K562 (cell line): ENCODE measurements at regions not wholly inside any gene's neighbourhood (a gene's known extent, or its start where the extent isn't known, plus 50 kb on each side); places are given as distances from the start of the nearest gene placed in this dataset.
A peak's percentile ranks its signal among the peaks of the same experiment; 100 is the strongest.

ENCODE experiments used
- ATF3 ChIP-seq, 2 experiments: fragments of 450-650 bp in 1 of 2; sonication (generic) in 1 of 2; formaldehyde crosslinking in 1 of 2; IDR thresholded peaks in 1 of 2; conservative IDR thresholded peaks in 1 of 2; 2 replicates each; pipeline versions ENCODE4 v1.6.1 to v1.8.1; 2016 to 2023; ENCODE audit warnings: mild to moderate bottlenecking in 2 of 2, moderate library complexity in 2 of 2, inconsistent platforms in 1 of 2, missing genetic modification reagents in 1 of 2
- BMI1 ChIP-seq: fragments of 150-350 bp; IDR thresholded peaks from 2 replicates; pipeline ENCODE4 v1.6.1; 2014; ENCODE audit warnings: low read length
- CEBPG ChIP-seq, 3 experiments: fragments of 200-800 bp in 1 of 3; sonication (Bioruptor generic) in 1 of 3; sonication (generic) in 1 of 3; formaldehyde crosslinking in 1 of 3; IDR thresholded peaks in 2 of 3; conservative IDR thresholded peaks in 1 of 3; 2 replicates each; pipeline versions ENCODE4 v1.6.1 to v1.8.0; 2016 to 2022; ENCODE audit warnings: missing compliant biosample characterization in 2 of 3, missing genetic modification characterization in 2 of 3, mild to moderate bottlenecking in 1 of 3, missing genetic modification reagents in 1 of 3
- HDGF ChIP-seq: fragments of 450-650 bp; IDR thresholded peaks from 2 replicates; pipeline ENCODE4 v1.6.1; 2016
- HIVEP1 ChIP-seq: fragments of 250-450 bp; sonication (Bioruptor Pico); IDR thresholded peaks from 2 replicates; pipeline ENCODE4 v1.4.0; 2020; ENCODE audit warnings: mild to moderate bottlenecking
- HNRNPK ChIP-seq: fragments of 200-400 bp; formaldehyde crosslinking; IDR thresholded peaks from one replicate; pipeline ENCODE4 v1.6.1; 2018; ENCODE audit warnings: mild to moderate bottlenecking, low read depth, low read length; ENCODE audit not compliant: poor library complexity, severe bottlenecking
- HNRNPL ChIP-seq: fragments of 200-400 bp; formaldehyde crosslinking; IDR thresholded peaks from 2 replicates; pipeline ENCODE4 v1.6.1; 2017; ENCODE audit warnings: low read depth, mild to moderate bottlenecking, low read length
- PHB2 ChIP-seq: fragments of 450-650 bp; IDR thresholded peaks from 2 replicates; pipeline ENCODE4 v1.6.1; 2017; ENCODE audit warnings: low read depth
- POLR2AphosphoS2 ChIP-seq: IDR thresholded peaks from 2 replicates; pipeline ENCODE4 v1.6.1; 2012; ENCODE audit warnings: low read length, improper control_type of control experiment
- PTTG1 ChIP-seq: fragments of 450-650 bp; IDR thresholded peaks from 2 replicates; pipeline ENCODE4 v1.6.1; 2016; ENCODE audit warnings: low read depth, mild to moderate bottlenecking, missing genetic modification characterization, missing compliant biosample characterization
- PYGO2 ChIP-seq: fragments of 450-650 bp; IDR thresholded peaks from 2 replicates; pipeline ENCODE4 v1.6.1; 2016; ENCODE audit warnings: mild to moderate bottlenecking, missing genetic modification characterization, moderate library complexity, missing compliant biosample characterization
- SMARCA5 ChIP-seq: fragments of 450-650 bp; IDR thresholded peaks from 2 replicates; pipeline ENCODE4 v1.6.1; 2016
- SRSF1 ChIP-seq: fragments of 200-400 bp; formaldehyde crosslinking; IDR thresholded peaks from 2 replicates; pipeline ENCODE4 v1.6.1; 2017; ENCODE audit warnings: mild to moderate bottlenecking, low read depth, low read length, moderate library complexity
- TBL1XR1 ChIP-seq, 2 experiments: IDR thresholded peaks; 2 replicates each; pipeline ENCODE4 v1.6.1; 2012; ENCODE audit warnings: improper control_type of control experiment in 2 of 2, low read length in 2 of 2, mild to moderate bottlenecking in 1 of 2
- TCF7 ChIP-seq: sonication (generic); IDR thresholded peaks from 2 replicates; pipeline ENCODE4 v1.6.1; 2016; ENCODE audit warnings: antibody characterized with exemption, borderline replicate concordance
- ZBTB33 ChIP-seq: sonication (generic); formaldehyde crosslinking; IDR thresholded peaks from 2 replicates; pipeline ENCODE4 v1.8.1; 2023; ENCODE audit warnings: mild to moderate bottlenecking, missing genetic modification reagents
- ZNF232 ChIP-seq: sonication (generic); formaldehyde crosslinking; IDR thresholded peaks from 2 replicates; pipeline ENCODE4 v1.8.0; 2022; ENCODE audit warnings: mild to moderate bottlenecking, missing genetic modification reagents
- ZNF239 ChIP-seq: fragments of 250-450 bp; sonication (Bioruptor Pico); IDR thresholded peaks from 2 replicates; pipeline ENCODE4 v1.4.0; 2020; ENCODE audit warnings: mild to moderate bottlenecking
- ZNF280A ChIP-seq: fragments of 450-650 bp; IDR thresholded peaks from 2 replicates; pipeline ENCODE4 v1.6.1; 2018; ENCODE audit warnings: mild to moderate bottlenecking, low read depth; ENCODE audit not compliant: partially characterized antibody
- ZNF280B ChIP-seq: fragments of 250-450 bp; sonication (Bioruptor Pico); IDR thresholded peaks from 2 replicates; pipeline ENCODE4 v1.5.1; 2021; ENCODE audit warnings: mild to moderate bottlenecking
- ZNF395 ChIP-seq: fragments of 200-800 bp; sonication (Bioruptor generic); IDR thresholded peaks from 2 replicates; pipeline ENCODE4 v1.6.1; 2017; ENCODE audit warnings: missing genetic modification characterization, missing compliant biosample characterization

- TF ChIP-seq ZNF280B (CRISPR knock-in tag) (no peak), TCF7 (no peak), HNRNPK (no peak), HIVEP1 (CRISPR knock-in tag) (no peak), PTTG1 (tag) (no peak), POLR2AphosphoS2 (no peak), PYGO2 (tag) (no peak), HNRNPL (no peak), ZNF239 (CRISPR knock-in tag) (no peak), ZNF395 (CRISPR knock-in tag) (peak; percentile 81), ZNF280A (no peak), SRSF1 (no peak), PHB2 (no peak), ZBTB33 (CRISPR knock-in tag) (no peak), HDGF (no peak), BMI1 (no peak), SMARCA5 (no peak), ZNF232 (CRISPR knock-in tag) (no peak), CEBPG (CRISPR knock-in tag; IDR thresholded peaks at IDR 0.05) (no peak), CEBPG (tag; conservative IDR thresholded peaks at IDR 0.05 in 1 of 2, IDR thresholded peaks at IDR 0.05 in 1 of 2) (peak in 1 of 2 experiments; percentile 50; a peak in 1 of 4 replicates), ATF3 (IDR thresholded peaks at IDR 0.05) (peak; percentile 93), ATF3 (CRISPR knock-in tag; conservative IDR thresholded peaks at IDR 0.05) (0 out of 2 replicates have a peak, but pooled peaks have one; percentile 53), TBL1XR1 (IDR thresholded peaks at IDR 0.05; ENCODE audit: low read length in 2 of 2) (peak in 1 of 2 experiments; percentile 67; a peak in 1 of 4 replicates)
Measured at GRCh38 chr12:123089631-123090353, 61.1 kb downstream of the PITPNM2 start (continued).
